ENCODE measurements at regions not wholly inside any gene's neighbourhood (a gene's known extent, or its start where the extent isn't known, plus 50 kb on each side); places are given as distances from the start of the nearest gene placed in this dataset.

GRCh38 chr12:4133029-4133428, 140.5 kb upstream of the CCND2 start:
- DNase-seq, result no peak

GRCh38 chr12:4121506-4122020, 152.0 kb upstream of the CCND2 start:
- no peak for DNase-seq

- no peak for DNase-seq
Observed at GRCh38 chr12:4120316-4120917, 153.1 kb upstream of the CCND2 start.

GRCh38 chr12:4119157-4119761, 154.3 kb upstream of the CCND2 start:
- no peak for DNase-seq

GRCh38 chr12:4118601-4119156, 154.9 kb upstream of the CCND2 start:
- no peak for DNase-seq

GRCh38 chr12:4118017-4118510, 155.5 kb upstream of the CCND2 start:
- DNase-seq, result no peak

GRCh38 chr12:4117386-4118016, 156.1 kb upstream of the CCND2 start:
- no peak for DNase-seq

GRCh38 chr12:4116251-4117111, 157.1 kb upstream of the CCND2 start:
- no peak for DNase-seq

- no peak for DNase-seq
Observed at GRCh38 chr12:4115570-4115969, 158.0 kb upstream of the CCND2 start.

- DNase-seq, result no peak
Observed at GRCh38 chr12:4114986-4115385, 158.6 kb upstream of the CCND2 start.

- no peak for DNase-seq
Observed at GRCh38 chr12:4112734-4113325, 160.7 kb upstream of the CCND2 start.

GRCh38 chr12:4112290-4112689, 161.3 kb upstream of the CCND2 start:
- DNase-seq, result no peak

- no peak for DNase-seq
Observed at GRCh38 chr12:4111010-4111409, 162.6 kb upstream of the CCND2 start.

- no peak for DNase-seq
Observed at GRCh38 chr12:4109826-4110225, 163.7 kb upstream of the CCND2 start.

- DNase-seq, result no peak
Observed at GRCh38 chr12:4108803-4109345, 164.7 kb upstream of the CCND2 start.

GRCh38 chr12:4107911-4108697, 165.5 kb upstream of the CCND2 start:
- DNase-seq, result no peak

- peak in 1 of 2 experiments; percentile 31 for DNase-seq
Observed at GRCh38 chr12:4107436-4107878, 166.1 kb upstream of the CCND2 start.

GRCh38 chr12:4106621-4107020, 166.9 kb upstream of the CCND2 start:
- no peak for DNase-seq

GRCh38 chr12:4104722-4105244, 168.8 kb upstream of the CCND2 start:
- no peak for DNase-seq

- no peak for DNase-seq
Observed at GRCh38 chr12:4099276-4099675, 174.3 kb upstream of the CCND2 start.
